Activated naive CD8-positive, alpha-beta T cell treated with anti-CD3 and anti-CD28 coated beads for 36 hours (primary cell): ENCODE measurements at regions not wholly inside any gene's neighbourhood (a gene's known extent, or its start where the extent isn't known, plus 50 kb on each side); places are given as distances from the start of the nearest gene placed in this dataset.

Experiments
- DNase-seq: peaks from one replicate; pipeline ENCODE4 v3.0.0; 2021
- H3K27ac Mint-ChIP-seq: one replicate; pipeline ENCODE4 v1.8.0; 2022; ENCODE audit warnings: mild to moderate bottlenecking, moderate library complexity, mixed read lengths
- H3K27me3 Mint-ChIP-seq: one replicate; pipeline ENCODE4 v1.8.0; 2022; ENCODE audit warnings: mild to moderate bottlenecking, mixed read lengths
- H3K36me3 Mint-ChIP-seq: one replicate; pipeline ENCODE4 v1.8.0; 2021; ENCODE audit warnings: mild to moderate bottlenecking, mixed read lengths
- H3K4me1 Mint-ChIP-seq: one replicate; pipeline ENCODE4 v1.8.0; 2021; ENCODE audit warnings: mixed read lengths
- H3K4me3 Mint-ChIP-seq: one replicate; pipeline ENCODE4 v1.8.0; 2022; ENCODE audit warnings: mild to moderate bottlenecking, moderate library complexity, mixed read lengths
- H3K9me3 Mint-ChIP-seq: one replicate; pipeline ENCODE4 v1.8.0; 2022; ENCODE audit warnings: mixed read lengths

DNA sequence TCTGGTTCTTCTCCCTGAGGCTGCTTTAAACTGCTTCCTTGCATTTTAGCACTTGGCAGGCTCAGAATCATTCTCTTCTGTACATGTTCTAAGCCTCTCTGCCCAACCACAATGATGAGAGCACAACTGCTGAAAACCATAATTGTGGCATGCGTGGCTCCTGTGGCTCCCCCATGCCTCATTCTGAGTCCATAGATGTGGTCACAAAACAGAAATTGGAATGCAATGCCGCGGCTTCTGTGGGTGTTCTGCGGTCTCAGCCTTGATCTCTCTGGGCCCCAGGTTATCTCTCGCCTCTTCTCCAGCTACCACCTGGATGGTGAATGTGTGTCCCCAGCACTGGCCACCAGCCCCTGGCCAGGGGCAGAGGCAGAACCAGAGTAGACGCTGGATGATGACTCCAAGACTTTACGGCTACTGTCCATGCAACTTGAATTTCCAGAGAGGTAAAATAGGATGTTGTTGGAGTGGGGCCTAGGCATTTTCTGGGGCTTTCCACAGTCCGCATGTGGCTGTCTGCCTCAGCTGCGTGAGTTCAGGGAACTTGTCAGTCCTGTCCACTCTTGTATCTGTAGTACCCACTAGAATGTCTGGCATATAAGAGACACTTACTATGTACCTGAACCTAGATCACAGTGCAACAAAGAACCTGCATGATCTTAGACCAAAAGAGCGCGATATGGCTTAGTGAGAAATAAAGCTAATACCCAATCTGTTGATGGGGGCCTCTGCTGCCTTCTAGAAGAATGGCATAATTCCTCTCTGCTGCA is 52.4 kb upstream of the ADRB1 start:
- Mint-ChIP-seq H3K4me3 (no peak overlapping the region), H3K9me3 (peaks cover 15% of the 10 kb centered on the region), H3K27me3 (peaks cover 62% of the 10 kb centered on the region), H3K4me1 (peaks cover 4% of the 10 kb centered on the region), H3K27ac (no peak overlapping the region), H3K36me3 (peaks cover 7% of the 10 kb centered on the region)
- DNase-seq: peak; percentile 38

DNA sequence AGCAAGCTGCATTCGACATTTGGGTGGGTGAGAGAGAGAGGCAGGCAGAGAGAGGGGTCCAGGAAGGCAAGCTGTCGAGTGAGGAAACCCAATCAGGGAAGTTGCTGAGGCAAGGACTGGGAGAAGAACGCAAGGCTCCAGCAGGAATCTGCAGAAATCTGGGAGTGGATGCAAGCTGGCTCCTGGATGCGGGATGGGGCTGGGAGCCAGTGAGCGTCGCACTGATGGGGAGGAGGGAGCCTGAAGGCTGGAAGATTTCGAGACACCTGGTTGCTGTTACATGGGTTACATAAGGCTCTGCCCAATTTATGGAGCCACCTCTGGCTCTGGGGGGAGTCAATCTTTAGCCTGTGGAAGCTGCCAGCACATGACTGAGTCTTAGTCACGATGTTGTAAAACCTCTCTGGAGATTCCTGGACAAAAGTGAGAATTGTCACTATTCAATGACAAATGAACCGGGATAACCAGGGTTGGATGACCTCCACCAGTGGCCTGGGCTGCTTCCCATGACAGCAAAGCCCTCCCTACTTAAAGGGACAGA is 51.1 kb upstream of the ADRB1 start:
- no peak for DNase-seq
- H3K27ac Mint-ChIP-seq: no peak overlapping the region
- H3K9me3 Mint-ChIP-seq: peaks cover 7% of the 10 kb centered on the region
- no peak overlapping the region for H3K4me3 Mint-ChIP-seq
- peaks cover 7% of the 10 kb centered on the region for H3K36me3 Mint-ChIP-seq
- peaks cover 4% of the 10 kb centered on the region for H3K4me1 Mint-ChIP-seq
- H3K27me3 Mint-ChIP-seq: peaks cover 64% of the 10 kb centered on the region

DNA sequence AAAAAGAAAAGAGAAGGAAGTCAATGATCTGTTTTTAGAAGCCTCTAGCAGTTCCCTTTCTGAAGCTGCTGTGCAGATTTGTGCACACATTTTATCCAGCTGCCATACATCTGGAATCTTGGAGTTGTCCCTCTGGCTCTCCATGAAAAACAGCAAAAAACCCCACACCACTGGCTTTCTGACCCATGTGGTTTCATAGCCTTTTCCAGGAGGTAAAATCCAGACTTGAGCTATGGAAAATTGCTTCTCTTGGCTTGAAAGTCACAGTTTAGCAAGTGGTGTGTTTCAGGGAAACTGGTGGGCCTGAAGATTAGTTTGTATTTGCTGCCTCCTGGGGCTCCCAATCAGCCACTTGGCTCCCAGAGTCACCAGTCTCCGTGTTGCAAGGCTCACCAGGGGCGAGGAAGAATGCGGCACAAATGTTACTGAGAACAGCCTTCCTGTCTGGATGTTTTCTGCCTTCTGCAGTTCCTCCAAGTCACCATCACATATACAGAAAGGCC is 50.1 kb upstream of the ADRB1 start:
- H3K4me1 Mint-ChIP-seq: peaks cover 4% of the 10 kb centered on the region
- no peak for DNase-seq
- no peaks in the 10 kb centered on the region for H3K36me3 Mint-ChIP-seq
- peaks cover 54% of the 10 kb centered on the region for H3K27me3 Mint-ChIP-seq
- H3K27ac Mint-ChIP-seq: no peak overlapping the region
- no peaks in the 10 kb centered on the region for H3K9me3 Mint-ChIP-seq
- H3K4me3 Mint-ChIP-seq: no peak overlapping the region
